Activated naive CD4-positive, alpha-beta T cell treated with anti-CD3 and anti-CD28 coated beads, Interleukin-2, amount 10 ng/mL, durations not matched to agents 7 days and 5 days (primary cell): ENCODE measurements at regions not wholly inside any gene's neighbourhood (a gene's known extent, or its start where the extent isn't known, plus 50 kb on each side); places are given as distances from the start of the nearest gene placed in this dataset.
"Not testable (repeated sequence)": the region's sequence is repeated elsewhere in the genome, so short reads cannot be mapped to it uniquely, and the experiment has no call there.

Experiments
- CTCF ChIA-PET: fragments of 350-600 bp; sonication (Branson Sonifier 250); formaldehyde crosslinking; loops from one replicate; lab custom pipeline; 2021; ENCODE audit warnings: antibody characterized with exemption; lab: Charles Lee
- DNase-seq: peaks from one replicate; pipeline ENCODE4 v3.0.0-alpha.2; 2020
- H3K27ac Mint-ChIP-seq: one replicate; pipeline ENCODE4 v1.8.0; 2021; ENCODE audit warnings: mild to moderate bottlenecking, moderate library complexity, mixed read lengths
- H3K27me3 Mint-ChIP-seq: one replicate; pipeline ENCODE4 v1.8.0; 2021; ENCODE audit warnings: mild to moderate bottlenecking, mixed read lengths
- H3K36me3 Mint-ChIP-seq: one replicate; pipeline ENCODE4 v1.8.0; 2021; ENCODE audit warnings: mixed read lengths
- H3K4me1 Mint-ChIP-seq: one replicate; pipeline ENCODE4 v1.8.0; 2021; ENCODE audit warnings: mixed read lengths
- H3K4me3 Mint-ChIP-seq: one replicate; pipeline ENCODE4 v1.8.0; 2021; ENCODE audit warnings: mild to moderate bottlenecking, moderate library complexity, mixed read lengths
- H3K9me3 Mint-ChIP-seq: one replicate; pipeline ENCODE4 v1.8.0; 2021; ENCODE audit warnings: mixed read lengths

DNA sequence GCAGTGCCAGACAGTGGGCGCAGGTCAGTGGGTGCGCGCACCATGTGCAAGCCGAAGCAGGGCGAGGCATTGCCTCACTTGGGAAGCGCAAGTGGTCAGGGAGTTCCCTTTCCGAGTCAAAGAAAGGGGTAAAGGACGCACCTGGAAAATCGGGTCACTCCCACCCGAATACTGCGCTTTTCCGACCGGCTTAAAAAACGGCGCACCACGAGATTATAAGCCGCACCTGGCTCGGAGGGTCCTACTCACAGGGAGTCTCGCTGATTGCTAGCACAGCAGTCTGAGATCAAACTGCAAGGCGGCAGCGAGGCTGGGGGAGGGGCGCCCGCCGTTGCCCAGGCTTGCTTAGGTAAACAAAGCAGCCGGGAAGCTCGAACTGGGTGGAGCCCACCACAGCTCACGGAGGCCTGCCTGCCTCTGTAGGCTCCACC lies 77.9 kb downstream of the NR4A2 start:
- CTCF ChIA-PET, H3K9me3 Mint-ChIP-seq, H3K27ac Mint-ChIP-seq, H3K36me3 Mint-ChIP-seq, H3K27me3 Mint-ChIP-seq, H3K4me1 Mint-ChIP-seq, DNase-seq: not testable (repeated sequence)
- H3K4me3 Mint-ChIP-seq: peak overlapping the region; percentile 47

DNA sequence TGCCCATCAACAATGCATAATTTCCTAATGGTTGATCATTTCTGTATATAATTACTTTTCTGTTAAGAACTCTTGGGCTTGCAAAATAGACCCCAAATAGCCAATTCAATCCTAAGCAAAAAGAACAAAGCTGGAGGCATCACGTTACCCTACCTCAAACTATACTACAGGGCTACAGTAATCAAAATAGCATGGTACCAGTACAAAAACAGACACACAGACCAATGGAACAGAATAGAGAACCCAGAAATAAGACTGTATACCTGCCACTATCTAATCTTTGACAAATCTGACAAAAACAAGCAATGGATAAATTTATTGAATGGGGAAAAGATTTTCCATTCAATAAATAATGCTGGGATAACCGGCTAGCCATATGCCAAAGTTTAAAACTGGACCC lies 78.8 kb downstream of the NR4A2 start:
- DNase-seq: no peak
- H3K9me3 Mint-ChIP-seq: no peaks in the 10 kb centered on the region
- H3K4me3 Mint-ChIP-seq: no peak overlapping the region
- H3K27me3 Mint-ChIP-seq: no peaks in the 10 kb centered on the region
- no peaks in the 10 kb centered on the region for H3K4me1 Mint-ChIP-seq
- no peak overlapping the region for H3K27ac Mint-ChIP-seq
- CTCF ChIA-PET: no interaction called here
- H3K36me3 Mint-ChIP-seq: no peaks in the 10 kb centered on the region

DNA sequence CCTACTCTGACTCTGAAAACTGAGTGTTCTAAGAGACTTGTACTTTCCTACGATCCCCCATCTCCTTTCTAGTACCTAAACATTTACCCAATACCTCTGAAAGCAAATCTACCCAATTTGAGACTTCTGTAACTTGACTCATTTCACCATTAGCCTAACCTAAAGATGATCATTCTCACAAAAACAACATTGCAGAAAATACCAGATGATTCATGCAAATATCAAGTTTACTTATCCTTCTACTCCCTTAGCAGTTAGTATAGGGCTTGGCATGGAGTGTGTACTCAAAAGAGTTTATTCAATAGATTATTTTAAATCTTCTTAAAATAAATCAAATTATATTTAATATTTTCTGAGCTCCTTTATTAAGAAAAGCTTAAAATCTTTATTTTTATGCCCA lies 89.6 kb downstream of the NR4A2 start:
- DNase-seq: no peak
- H3K36me3 Mint-ChIP-seq: no peaks in the 10 kb centered on the region
- no peak overlapping the region for H3K4me3 Mint-ChIP-seq
- no peak overlapping the region for H3K27ac Mint-ChIP-seq
- CTCF ChIA-PET: no interaction called here
- no peaks in the 10 kb centered on the region for H3K27me3 Mint-ChIP-seq
- H3K9me3 Mint-ChIP-seq: no peaks in the 10 kb centered on the region
- no peaks in the 10 kb centered on the region for H3K4me1 Mint-ChIP-seq

DNA sequence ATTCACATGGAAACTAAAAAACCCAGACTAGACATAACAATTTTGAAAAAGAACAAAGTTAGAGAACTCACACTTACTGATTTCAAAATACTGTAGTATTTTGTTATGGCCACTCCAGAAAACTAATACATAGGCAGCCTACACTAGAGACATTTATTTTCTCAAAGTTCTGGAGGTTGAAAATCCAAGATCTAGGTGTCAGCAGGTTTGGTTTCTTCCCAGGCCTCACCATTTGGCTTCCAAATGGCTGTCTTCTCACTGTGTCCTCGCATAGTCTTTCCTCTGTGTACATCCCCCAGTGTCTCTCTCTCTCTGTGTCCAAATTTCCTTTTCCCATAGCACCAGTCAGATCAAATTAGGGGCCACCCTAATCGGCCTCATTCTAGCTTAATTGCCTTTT lies 95.0 kb downstream of the NR4A2 start:
- Mint-ChIP-seq H3K4me1 (no peaks in the 10 kb centered on the region), H3K27ac (no peak overlapping the region), H3K27me3 (no peaks in the 10 kb centered on the region), H3K9me3 (no peaks in the 10 kb centered on the region), H3K36me3 (no peaks in the 10 kb centered on the region), H3K4me3 (no peak overlapping the region)
- DNase-seq: no peak
- CTCF ChIA-PET: interaction anchor here (0.6 kb wide), 1 partner anchor 1229 kb away, joined by 3 read pairs; no protein-coding TSS in a partner anchor

GRCh38 chr2:156229724-156230362 lies 102.7 kb downstream of the NR4A2 start:
- no peaks in the 10 kb centered on the region for H3K4me1 Mint-ChIP-seq
- CTCF ChIA-PET: no interaction called here
- no peaks in the 10 kb centered on the region for H3K36me3 Mint-ChIP-seq
- H3K27ac Mint-ChIP-seq: no peak overlapping the region
- no peaks in the 10 kb centered on the region for H3K27me3 Mint-ChIP-seq
- no peak for DNase-seq
- no peak overlapping the region for H3K4me3 Mint-ChIP-seq
- H3K9me3 Mint-ChIP-seq: peaks cover 4% of the 10 kb centered on the region

DNA sequence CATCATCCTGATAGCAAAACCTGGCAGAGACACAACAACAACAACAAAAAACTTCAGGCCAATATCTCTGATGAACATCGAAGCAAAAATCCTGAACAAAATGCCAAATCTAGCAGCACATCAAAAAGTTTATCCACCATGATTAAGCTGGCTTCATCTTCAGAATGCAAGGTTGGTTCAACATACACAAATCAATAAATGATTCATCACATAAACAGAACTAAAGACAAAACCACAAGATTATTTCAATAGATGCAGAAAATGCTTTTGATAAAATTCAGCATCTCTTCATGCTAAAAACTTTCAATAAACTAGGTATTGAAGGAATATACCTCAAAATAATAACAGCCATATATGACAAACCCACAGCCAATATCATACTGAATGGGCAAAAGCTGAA lies 109.2 kb downstream of the NR4A2 start:
- H3K27ac Mint-ChIP-seq, H3K9me3 Mint-ChIP-seq, H3K27me3 Mint-ChIP-seq, CTCF ChIA-PET, DNase-seq, H3K36me3 Mint-ChIP-seq, H3K4me1 Mint-ChIP-seq, H3K4me3 Mint-ChIP-seq: not testable (repeated sequence)

GRCh38 chr2:156221703-156222102 lies 110.8 kb downstream of the NR4A2 start:
- no peaks in the 10 kb centered on the region for H3K27me3 Mint-ChIP-seq
- CTCF ChIA-PET: interaction anchor here (0.5 kb wide), 1 partner anchor 453 kb away, joined by 3 read pairs; no protein-coding TSS in a partner anchor
- no peak for DNase-seq
- no peak overlapping the region for H3K4me3 Mint-ChIP-seq
- no peak overlapping the region for H3K27ac Mint-ChIP-seq
- no peaks in the 10 kb centered on the region for H3K36me3 Mint-ChIP-seq
- peaks cover 8% of the 10 kb centered on the region for H3K9me3 Mint-ChIP-seq
- no peaks in the 10 kb centered on the region for H3K4me1 Mint-ChIP-seq

GRCh38 chr2:156219491-156220100 lies 112.9 kb downstream of the NR4A2 start:
- Mint-ChIP-seq H3K9me3 (peaks cover 5% of the 10 kb centered on the region), H3K36me3 (no peaks in the 10 kb centered on the region), H3K4me3 (no peak overlapping the region), H3K27ac (no peak overlapping the region), H3K4me1 (no peaks in the 10 kb centered on the region), H3K27me3 (no peaks in the 10 kb centered on the region)
- no peak for DNase-seq
- CTCF ChIA-PET: no interaction called here

DNA sequence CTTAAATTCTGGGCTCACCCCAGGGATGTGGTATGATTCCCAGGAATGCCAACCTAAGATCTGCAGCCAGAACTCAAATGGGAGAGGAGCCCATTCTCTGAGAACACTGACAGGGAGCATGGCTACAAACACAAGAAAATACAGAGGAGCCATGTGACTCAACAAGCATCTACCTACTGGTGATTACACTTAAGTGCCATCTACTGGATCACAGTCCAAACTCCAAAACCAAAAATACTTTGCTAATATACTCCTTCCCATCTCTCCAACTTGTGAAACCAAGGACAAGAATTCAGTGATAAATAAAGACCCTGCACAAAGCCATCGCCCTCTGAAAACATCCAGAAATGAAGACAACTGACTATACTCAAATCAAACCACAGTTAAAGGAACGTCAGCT lies 116.9 kb downstream of the NR4A2 start:
- CTCF ChIA-PET: no interaction called here
- DNase-seq: no peak
- no peaks in the 10 kb centered on the region for H3K27me3 Mint-ChIP-seq
- H3K4me3 Mint-ChIP-seq: no peak overlapping the region
- no peaks in the 10 kb centered on the region for H3K4me1 Mint-ChIP-seq
- no peak overlapping the region for H3K27ac Mint-ChIP-seq
- H3K9me3 Mint-ChIP-seq: no peaks in the 10 kb centered on the region
- no peaks in the 10 kb centered on the region for H3K36me3 Mint-ChIP-seq

DNA sequence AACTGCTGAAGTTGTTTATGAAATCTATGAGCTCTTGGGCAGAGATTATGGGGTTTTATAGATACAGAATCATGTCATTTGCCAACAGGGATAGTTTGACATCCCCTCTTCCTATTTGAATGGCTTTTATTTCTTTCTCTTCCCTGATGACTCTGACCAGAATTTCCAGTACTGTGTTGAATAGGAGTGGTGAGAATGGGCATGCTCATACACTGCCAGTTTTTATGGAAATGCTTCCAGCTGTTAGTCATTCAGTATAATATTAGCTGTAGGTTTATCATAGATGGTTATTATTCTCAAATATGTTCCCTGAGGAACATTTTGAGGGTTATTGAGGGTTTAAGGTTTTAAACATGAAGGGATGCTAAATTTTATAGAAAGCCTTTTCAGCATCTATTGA lies 121.2 kb downstream of the NR4A2 start:
- no peaks in the 10 kb centered on the region for H3K36me3 Mint-ChIP-seq
- CTCF ChIA-PET: no interaction called here

DNA sequence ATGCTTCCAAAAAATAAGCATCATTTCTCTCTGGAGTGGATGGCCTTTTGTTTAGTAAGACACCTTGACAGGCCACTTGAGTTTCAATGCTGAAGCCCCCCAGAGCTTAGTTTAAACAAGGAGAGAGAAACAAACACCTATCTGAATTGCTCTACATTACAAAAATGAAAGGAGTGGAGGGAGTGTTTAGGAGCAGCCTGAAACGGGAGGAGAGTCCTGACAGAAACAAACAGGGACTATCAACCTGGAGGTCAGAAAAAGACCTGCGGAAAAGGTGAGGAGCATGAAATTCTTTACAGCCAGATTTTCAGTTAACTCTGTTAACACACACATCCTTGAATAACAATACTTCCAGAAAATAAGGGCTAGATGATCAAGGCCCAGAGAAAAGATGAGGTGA lies 126.2 kb downstream of the NR4A2 start:
- Mint-ChIP-seq H3K36me3 (no peaks in the 10 kb centered on the region), H3K4me1 (no peaks in the 10 kb centered on the region), H3K27ac (no peak overlapping the region), H3K4me3 (no peak overlapping the region), H3K27me3 (peaks cover 9% of the 10 kb centered on the region), H3K9me3 (no peaks in the 10 kb centered on the region)
- no peak for DNase-seq
- CTCF ChIA-PET: no interaction called here

More for the DNA sequence above, 121.2 kb downstream of the NR4A2 start:
- no peak overlapping the region for H3K27ac Mint-ChIP-seq
- H3K4me1 Mint-ChIP-seq: no peaks in the 10 kb centered on the region
- no peak overlapping the region for H3K4me3 Mint-ChIP-seq
- no peak for DNase-seq
- H3K27me3 Mint-ChIP-seq: no peaks in the 10 kb centered on the region
- no peaks in the 10 kb centered on the region for H3K9me3 Mint-ChIP-seq

DNA sequence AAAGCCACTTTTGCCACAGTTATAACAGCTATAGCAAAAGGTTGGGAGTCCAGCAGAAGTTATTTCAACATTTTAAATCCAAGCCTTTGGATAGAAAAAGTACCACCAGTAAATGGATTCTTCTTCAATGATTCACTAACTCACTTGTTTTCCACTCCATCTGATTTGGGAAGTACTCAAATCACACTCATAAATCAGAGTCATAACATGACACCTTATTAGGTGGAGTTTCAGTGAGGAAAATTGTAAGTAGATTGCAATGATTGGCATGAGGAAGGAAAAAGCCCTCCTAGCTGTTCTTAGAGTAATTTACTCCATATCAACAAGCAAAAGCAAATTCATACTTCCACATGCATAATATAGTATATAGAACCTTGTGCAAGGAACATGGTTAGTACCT lies 132.9 kb downstream of the NR4A2 start:
- no peaks in the 10 kb centered on the region for H3K9me3 Mint-ChIP-seq
- H3K4me1 Mint-ChIP-seq: no peaks in the 10 kb centered on the region
- no peak overlapping the region for H3K27ac Mint-ChIP-seq
- H3K36me3 Mint-ChIP-seq: no peaks in the 10 kb centered on the region
- H3K4me3 Mint-ChIP-seq: no peak overlapping the region
- DNase-seq: no peak
- peaks cover 14% of the 10 kb centered on the region for H3K27me3 Mint-ChIP-seq
- CTCF ChIA-PET: no interaction called here

DNA sequence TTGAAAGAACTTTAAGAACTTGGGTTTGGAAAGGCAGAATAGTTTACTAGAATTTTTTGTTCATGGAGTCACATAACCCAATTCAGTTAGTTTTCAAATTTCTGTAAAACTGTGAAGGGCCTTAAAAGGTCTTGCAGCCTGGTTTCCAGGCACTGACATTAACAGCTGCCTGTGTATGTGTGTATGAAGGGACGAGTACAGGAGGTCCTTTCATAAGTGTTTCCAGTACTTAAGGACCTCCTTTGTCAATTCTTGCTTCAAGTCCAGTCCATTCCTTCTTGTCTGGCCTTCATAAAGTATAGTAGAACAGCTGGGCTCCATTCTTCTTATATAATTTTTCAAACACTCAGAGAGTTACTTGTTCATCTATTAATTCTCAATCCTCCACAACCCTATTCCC lies 136.5 kb downstream of the NR4A2 start:
- no peak for DNase-seq
- Mint-ChIP-seq H3K4me3 (no peak overlapping the region), H3K4me1 (no peaks in the 10 kb centered on the region), H3K27ac (no peak overlapping the region), H3K27me3 (peaks cover 2% of the 10 kb centered on the region), H3K9me3 (no peaks in the 10 kb centered on the region), H3K36me3 (no peaks in the 10 kb centered on the region)
- CTCF ChIA-PET: no interaction called here

DNA sequence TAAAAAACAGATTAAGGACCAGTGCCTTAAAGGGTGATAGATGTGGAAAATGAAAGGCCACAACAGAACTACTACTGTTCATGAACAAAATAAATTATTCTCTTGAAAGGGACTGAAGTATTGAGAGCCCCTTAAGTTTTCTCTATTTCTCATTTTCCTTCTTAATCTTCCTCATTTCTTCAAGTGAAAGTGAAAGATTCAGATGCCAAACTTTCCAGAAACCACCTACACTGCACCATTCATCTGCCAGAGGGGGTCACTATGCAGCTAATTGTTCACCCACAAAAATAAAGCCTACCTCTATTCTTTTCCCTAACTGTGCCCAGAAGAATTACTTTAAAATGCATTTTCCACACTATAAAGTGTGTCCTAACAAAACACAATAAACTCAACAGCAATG lies 140.1 kb downstream of the NR4A2 start:
- Mint-ChIP-seq H3K27ac (no peak overlapping the region), H3K27me3 (no peaks in the 10 kb centered on the region), H3K9me3 (no peaks in the 10 kb centered on the region), H3K4me1 (no peaks in the 10 kb centered on the region), H3K36me3 (no peaks in the 10 kb centered on the region), H3K4me3 (no peak overlapping the region)
- CTCF ChIA-PET: interaction anchor here (2.8 kb wide), 1 partner anchor 397 kb away, joined by 9 read pairs; no protein-coding TSS in a partner anchor
- DNase-seq: no peak

GRCh38 chr2:156191527-156191926 lies 141.0 kb downstream of the NR4A2 start:
- DNase-seq: no peak
- Mint-ChIP-seq H3K36me3 (no peaks in the 10 kb centered on the region), H3K27ac (no peak overlapping the region), H3K9me3 (no peaks in the 10 kb centered on the region), H3K27me3 (peaks cover 4% of the 10 kb centered on the region), H3K4me1 (no peaks in the 10 kb centered on the region), H3K4me3 (no peak overlapping the region)
- CTCF ChIA-PET: interaction anchor here (2.8 kb wide), 1 partner anchor 398 kb away, joined by 9 read pairs; no protein-coding TSS in a partner anchor
